Ascending aorta (tissue), 2 donors: ENCODE measurements at regions not wholly inside any gene's neighbourhood (a gene's known extent, or its start where the extent isn't known, plus 50 kb on each side); places are given as distances from the start of the nearest gene placed in this dataset.
"Not testable (repeated sequence)": the region's sequence is repeated elsewhere in the genome, so short reads cannot be mapped to it uniquely, and the experiment has no call there.

Experiments
- DNase-seq, 2 donors: peaks; one replicate each; pipeline ENCODE4 v3.0.0-alpha.2; 2019; ENCODE audit warnings: low spot score in 2 of 2
- H3K27ac ChIP-seq, 2 donors: fragments of 200-600 bp; sonication (generic); one replicate each; pipeline ENCODE4 v1.5.1; 2016 to 2017; ENCODE audit warnings: mild to moderate bottlenecking in 1 of 2
- H3K27me3 ChIP-seq: fragments of 200-600 bp; sonication (generic); one replicate; pipeline ENCODE4 v1.5.1; 2017
- H3K36me3 ChIP-seq, 2 donors: fragments of 200-600 bp; sonication (generic); one replicate each; pipeline ENCODE4 v1.5.1; 2016
- H3K4me1 ChIP-seq, 2 donors: fragments of 200-600 bp; sonication (generic); one replicate each; pipeline ENCODE4 v1.5.1; 2016 to 2017; ENCODE audit warnings: mild to moderate bottlenecking in 1 of 2
- H3K4me3 ChIP-seq, 2 donors: fragments of 200-600 bp; sonication (generic); one replicate each; pipeline ENCODE4 v1.5.1; 2016 to 2017; ENCODE audit warnings: mild to moderate bottlenecking in 1 of 2
- H3K9me3 ChIP-seq, 2 donors: fragments of 200-600 bp; sonication (generic); one replicate each; pipeline ENCODE4 v1.5.1; 2016
- CTCF ChIP-seq, 3 experiments: fragments of 200-600 bp in 2 of 3; fragments of 450-650 bp in 1 of 3; sonication (generic) in 2 of 3; IDR thresholded peaks; one replicate each; pipeline ENCODE4 v1.5.1; 2016 to 2019; ENCODE audit warnings: antibody characterized with exemption in 3 of 3, mild to moderate bottlenecking in 1 of 3, moderate library complexity in 1 of 3
- intact Hi-C: fragments of 100-400 bp; cut with DNase I; formaldehyde crosslinking; loops from one replicate; pipeline ENCODE4 v1.15.1; 2023

- Histone ChIP-seq H3K36me3 (no peaks in the 10 kb centered on the region), H3K27me3 (no peaks in the 10 kb centered on the region), H3K4me1 (peaks cover 0 to 10% of the 10 kb centered on the region in 2 donors), H3K27ac (no peak overlapping the region), H3K4me3 (no peak overlapping the region), H3K9me3 (no peaks in the 10 kb centered on the region)
- no peak for DNase-seq
- intact Hi-C loops, result loop anchor here (5.0 kb wide), 1 partner anchor 53 kb away; no protein-coding TSS in a partner anchor
- no peak for TF ChIP-seq CTCF (IDR thresholded peaks at IDR 0.05)
These were observed 86.0 kb upstream of the NT5E start for GRCh38 chr6:85363870-85364269.

DNA sequence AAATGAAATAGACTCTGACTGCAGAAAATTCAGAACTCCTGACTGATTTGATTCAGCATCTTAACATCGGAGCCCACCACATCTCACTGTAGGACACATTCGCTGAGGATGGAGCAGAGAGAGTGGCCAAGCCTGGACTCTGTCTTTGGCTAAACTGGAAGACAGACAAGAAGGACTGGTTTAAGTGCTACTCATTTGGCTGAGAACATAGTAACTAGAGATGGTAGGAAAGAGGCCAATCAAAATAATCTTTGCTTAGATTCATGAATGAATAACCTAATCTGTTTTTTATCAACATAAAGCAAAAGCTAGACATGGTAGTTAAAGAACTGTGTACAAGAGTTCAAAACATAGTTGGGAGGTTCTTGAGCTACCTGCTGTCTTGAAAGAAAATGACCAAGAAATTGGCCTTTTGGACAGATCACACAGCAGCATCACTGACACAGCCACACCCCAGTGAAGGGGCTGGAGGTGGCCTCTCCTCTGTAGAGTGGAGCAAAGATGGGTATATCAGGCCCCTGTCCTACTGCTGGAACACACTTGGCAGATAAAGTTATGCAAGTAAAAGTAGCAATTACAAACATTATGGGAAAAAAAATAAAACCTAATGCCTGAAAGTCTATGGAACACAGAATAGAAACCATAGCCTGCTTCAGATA is 87.1 kb upstream of the NT5E start:
- no peaks in the 10 kb centered on the region for H3K9me3 ChIP-seq
- DNase-seq, result no peak
- TF ChIP-seq CTCF (IDR thresholded peaks at IDR 0.05), result no peak
- no peaks in the 10 kb centered on the region for H3K27me3 ChIP-seq
- intact Hi-C loops, result loop anchor here (5.0 kb wide), 1 partner anchor 55 kb away; no protein-coding TSS in a partner anchor
- H3K27ac ChIP-seq, result peak overlapping the region; percentile 20 to 81
- H3K4me1 ChIP-seq, result peaks cover 0 to 10% of the 10 kb centered on the region in 2 donors
- no peaks in the 10 kb centered on the region for H3K36me3 ChIP-seq
- no peak overlapping the region for H3K4me3 ChIP-seq

DNA sequence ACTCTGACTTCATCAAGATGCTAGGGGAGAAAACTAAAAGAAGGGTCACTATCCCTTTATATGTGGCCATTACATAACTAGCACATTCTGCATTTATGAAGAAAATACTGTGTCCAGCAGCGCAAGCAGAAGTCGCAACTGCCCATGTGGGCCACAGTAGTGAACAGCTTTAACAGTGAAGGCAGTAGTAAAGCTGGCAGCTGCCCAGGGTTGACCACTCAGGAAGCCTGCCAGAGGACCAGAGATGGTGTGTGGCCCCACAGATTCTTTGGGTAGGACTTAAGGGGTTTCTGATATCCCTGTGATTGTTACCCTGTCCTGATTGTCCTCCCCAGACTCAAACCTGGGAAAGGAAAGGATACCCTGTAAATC is 88.3 kb upstream of the NT5E start:
- Histone ChIP-seq H3K27me3 (no peaks in the 10 kb centered on the region), H3K27ac (peak overlapping the region; percentile 76 to 81), H3K4me1 (peaks cover 0 to 10% of the 10 kb centered on the region in 2 donors), H3K9me3 (no peaks in the 10 kb centered on the region), H3K4me3 (no peak overlapping the region), H3K36me3 (no peaks in the 10 kb centered on the region)
- no peak for DNase-seq
- TF ChIP-seq CTCF (IDR thresholded peaks at IDR 0.05), result no peak
- intact Hi-C loops, result loop anchor here (2.0 to 5.0 kb wide), 2 partner anchors 41 to 56 kb away; no protein-coding TSS in a partner anchor

DNA sequence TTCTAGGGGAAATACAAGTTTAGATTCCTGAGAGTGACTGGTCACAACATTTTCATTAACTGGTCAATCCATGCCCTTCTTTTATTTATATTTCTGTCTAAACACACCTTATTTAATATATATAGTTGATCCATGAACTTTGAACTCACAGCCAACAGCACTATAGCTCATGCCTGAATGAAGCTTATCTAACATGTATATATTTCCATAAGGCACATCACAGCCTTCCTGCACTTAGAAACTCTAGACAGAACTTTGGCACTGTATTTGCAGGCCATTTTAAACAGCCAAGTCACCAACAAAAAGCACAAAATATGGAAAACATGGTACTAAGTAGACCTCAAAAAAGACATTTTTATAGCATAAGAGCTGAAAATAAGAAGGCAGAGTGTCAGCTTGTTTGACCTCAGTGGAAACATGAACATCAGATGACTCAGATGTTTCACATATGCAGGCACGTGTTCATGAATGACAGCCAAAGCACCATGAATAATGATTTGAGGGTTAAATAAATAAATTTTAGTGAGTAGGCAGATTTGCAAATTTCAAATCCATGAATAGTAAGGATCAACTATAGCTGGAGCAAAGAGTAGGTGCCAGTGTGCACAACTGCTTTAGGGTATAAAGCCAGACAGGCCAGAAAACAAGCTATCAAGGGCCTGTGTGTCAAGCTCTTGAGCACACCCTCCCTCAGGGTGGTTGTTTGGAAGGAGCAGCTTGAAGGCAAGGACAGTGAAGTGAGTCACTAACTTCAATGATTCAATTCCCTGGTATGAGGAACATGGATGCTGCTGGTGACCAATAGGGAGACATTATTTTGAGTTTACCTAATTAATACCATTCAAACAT is 88.9 kb upstream of the NT5E start:
- H3K27me3 ChIP-seq, result no peaks in the 10 kb centered on the region
- H3K4me1 ChIP-seq, result peaks cover 0 to 10% of the 10 kb centered on the region in 2 donors
- H3K9me3 ChIP-seq, result no peaks in the 10 kb centered on the region
- peak overlapping the region; percentile 76 to 81 for H3K27ac ChIP-seq
- peak in 1 of 2 donors; percentile 71 for DNase-seq
- intact Hi-C loops, result loop anchor here (2.0 to 5.0 kb wide), 2 partner anchors 42 to 56 kb away; no protein-coding TSS in a partner anchor
- H3K36me3 ChIP-seq, result no peaks in the 10 kb centered on the region
- TF ChIP-seq CTCF (IDR thresholded peaks at IDR 0.05), result no peak
- no peak overlapping the region for H3K4me3 ChIP-seq

- no peak overlapping the region for H3K27ac ChIP-seq
- DNase-seq, result no peak
- intact Hi-C loops, result no loop called here
- H3K4me3 ChIP-seq, result no peak overlapping the region
- H3K4me1 ChIP-seq, result peaks cover 0 to 10% of the 10 kb centered on the region in 2 donors
- no peak for TF ChIP-seq CTCF (IDR thresholded peaks at IDR 0.05)
- no peaks in the 10 kb centered on the region for H3K36me3 ChIP-seq
- no peaks in the 10 kb centered on the region for H3K27me3 ChIP-seq
- no peaks in the 10 kb centered on the region for H3K9me3 ChIP-seq
These were observed 92.2 kb upstream of the NT5E start for GRCh38 chr6:85357651-85358050.

- H3K27me3 ChIP-seq, H3K9me3 ChIP-seq, DNase-seq, intact Hi-C loops, H3K4me3 ChIP-seq, H3K27ac ChIP-seq, H3K4me1 ChIP-seq, H3K36me3 ChIP-seq: not testable (repeated sequence)
These were observed 93.1 kb upstream of the NT5E start for GRCh38 chr6:85356743-85357142.
